H1 (cell line): ENCODE measurements at regions not wholly inside any gene's neighbourhood (a gene's known extent, or its start where the extent isn't known, plus 50 kb on each side); places are given as distances from the start of the nearest gene placed in this dataset.

Source experiments
- CTCF ChIA-PET: fragments of 300-600 bp; sonication (Branson Sonifier 250); formaldehyde crosslinking; loops from one replicate; lab custom pipeline; 2021; ENCODE audit not compliant: partially characterized antibody; lab: Charles Lee
- POLR2A ChIA-PET: fragments of 300-600 bp; sonication (Branson Sonifier 250); formaldehyde crosslinking; loops from one replicate; lab custom pipeline; 2021; ENCODE audit warnings: inconsistent platforms; ENCODE audit not compliant: partially characterized antibody; lab: Charles Lee
- DNase-seq, 2 experiments: peaks; one replicate each; pipeline versions ENCODE4 v3.0.0 to v3.0.0-alpha.2; 2010 to 2022; ENCODE audit warnings: low spot score in 2 of 2, low read depth in 1 of 2, mixed read lengths in 1 of 2
- FAIRE-seq: peaks from 2 replicates; lab custom pipeline; 2011; peaks lifted over from hg19 to GRCh38; lab: Jason Lieb, UNC
- H2AFZ ChIP-seq: 2 replicates; pipeline ENCODE4 v1.8.1; 2012; ENCODE audit warnings: low read length, inconsistent platforms
- H2AK5ac ChIP-seq: 2 replicates; pipeline ENCODE4 v1.6.1; 2013; ENCODE audit warnings: low read depth, low read length
- H2BK120ac ChIP-seq: replicated peaks from 2 replicates; pipeline ENCODE3; 2013; ENCODE audit warnings: low read depth, low read length, inconsistent platforms
- H2BK12ac ChIP-seq: 2 replicates; pipeline ENCODE4 v1.6.1; 2013; ENCODE audit warnings: low read depth, low read length
- H2BK15ac ChIP-seq: 2 replicates; pipeline ENCODE4 v1.6.1; 2013; ENCODE audit warnings: low read length
- H2BK20ac ChIP-seq: 2 replicates; pipeline ENCODE4 v1.6.1; 2013; ENCODE audit warnings: low read length
- H2BK5ac ChIP-seq: 2 replicates; pipeline ENCODE4 v1.6.1; 2013; ENCODE audit warnings: low read depth, low read length
- H3K14ac ChIP-seq: 2 replicates; pipeline ENCODE4 v1.6.1; 2013; ENCODE audit warnings: inconsistent platforms; ENCODE audit not compliant: insufficient read length
- H3K18ac ChIP-seq: 2 replicates; pipeline ENCODE4 v1.6.1; 2013; ENCODE audit warnings: low read length; ENCODE audit errors: extremely low read depth
- H3K23ac ChIP-seq: 2 replicates; pipeline ENCODE4 v1.6.1; 2013; ENCODE audit warnings: inconsistent platforms; ENCODE audit not compliant: insufficient read length
- H3K23me2 ChIP-seq: 2 replicates; pipeline ENCODE4 v1.6.1; 2013; ENCODE audit warnings: low read depth, low read length
- H3K27ac ChIP-seq: 2 replicates; pipeline ENCODE4 v1.6.1; 2011; ENCODE audit warnings: low read depth, low read length, inconsistent platforms
- H3K27me3 ChIP-seq, 4 experiments: replicated peaks in 1 of 4; 1 replicate in 1 of 4; 2 replicates in 3 of 4; pipeline versions ENCODE4 v1.6.1 to v1.8.1; 2011 to 2013; ENCODE audit warnings: low read length in 3 of 4, mild to moderate bottlenecking in 3 of 4, inconsistent platforms in 2 of 4, mixed read lengths in 2 of 4, moderate library complexity in 1 of 4; ENCODE audit not compliant: control insufficient read depth in 3 of 4, insufficient read depth in 3 of 4; ENCODE audit errors: extremely low read depth in 1 of 4
- H3K36me3 ChIP-seq, 4 experiments: 2 replicates each; pipeline versions ENCODE4 v1.6.1 to v1.8.1; 2011 to 2013; ENCODE audit warnings: mild to moderate bottlenecking in 4 of 4, low read length in 3 of 4, moderate library complexity in 2 of 4, control low read depth in 1 of 4, inconsistent platforms in 1 of 4; ENCODE audit not compliant: insufficient read depth in 4 of 4, control insufficient read depth in 2 of 4
- H3K4ac ChIP-seq: replicated peaks from 2 replicates; pipeline ENCODE3; 2013; ENCODE audit warnings: low read length, low read depth, mixed read lengths, inconsistent platforms; ENCODE audit not compliant: insufficient read length
- H3K4me1 ChIP-seq, 4 experiments: replicated peaks in 1 of 4; 1 replicate in 1 of 4; 2 replicates in 3 of 4; pipeline versions ENCODE4 v1.6.1 to v1.8.1; 2011 to 2013; ENCODE audit warnings: low read length in 3 of 4, inconsistent platforms in 2 of 4, mixed read lengths in 1 of 4; ENCODE audit not compliant: insufficient read depth in 4 of 4, control insufficient read depth in 3 of 4
- H3K4me2 ChIP-seq, 2 experiments: 2 replicates each; pipeline versions ENCODE4 v1.6.1 to v1.8.1; 2011 to 2013; ENCODE audit warnings: low read depth in 2 of 2, low read length in 2 of 2, control low read depth in 1 of 2, inconsistent platforms in 1 of 2, mild to moderate bottlenecking in 1 of 2; ENCODE audit not compliant: insufficient read depth in 1 of 2
- H3K4me3 ChIP-seq, 4 experiments: fragments of 200-600, 300-600 bp in 1 of 4; sonication (generic), shearing (Covaris generic), sonication (Bioruptor Twin) in 1 of 4; 2 replicates each; pipeline versions ENCODE4 v1.5.1 to v1.8.1; 2011 to 2016; ENCODE audit warnings: low read length in 4 of 4, low read depth in 3 of 4, control low read depth in 2 of 4, inconsistent platforms in 2 of 4, mild to moderate bottlenecking in 2 of 4, mixed read lengths in 1 of 4, moderate library complexity in 1 of 4; ENCODE audit not compliant: insufficient read depth in 2 of 4; ENCODE audit errors: extremely low read depth in 1 of 4
- H3K56ac ChIP-seq: replicated peaks from 2 replicates; pipeline ENCODE3; 2013; ENCODE audit warnings: low read depth, mild to moderate bottlenecking, mixed read lengths, low read length, inconsistent platforms; ENCODE audit not compliant: insufficient read length
- H3K79me1 ChIP-seq: 2 replicates; pipeline ENCODE4 v1.6.1; 2013; ENCODE audit warnings: low read depth, low read length, control low read depth
- H3K79me2 ChIP-seq, 2 experiments: 2 replicates each; pipeline versions ENCODE4 v1.6.1 to v1.8.1; 2012 to 2013; ENCODE audit warnings: low read length in 2 of 2, mild to moderate bottlenecking in 2 of 2, inconsistent platforms in 1 of 2; ENCODE audit not compliant: insufficient read depth in 2 of 2, control insufficient read depth in 1 of 2
- H3K9ac ChIP-seq, 4 experiments: replicated peaks in 1 of 4; 1 replicate in 1 of 4; 2 replicates in 3 of 4; pipeline versions ENCODE4 v1.6.1 to v1.8.1; 2011 to 2013; ENCODE audit warnings: low read depth in 3 of 4, low read length in 3 of 4, control low read depth in 2 of 4, mild to moderate bottlenecking in 2 of 4, moderate library complexity in 2 of 4, inconsistent platforms in 1 of 4; ENCODE audit errors: extremely low read depth in 1 of 4
- H3K9me3 ChIP-seq, 2 experiments: 2 replicates each; pipeline versions ENCODE4 v1.6.1 to v1.8.1; 2012 to 2013; ENCODE audit warnings: mild to moderate bottlenecking in 2 of 2, moderate library complexity in 2 of 2, control low read depth in 1 of 2, inconsistent platforms in 1 of 2, low read depth in 1 of 2, low read length in 1 of 2, mixed read lengths in 1 of 2; ENCODE audit not compliant: insufficient read depth in 2 of 2
- H4K20me1 ChIP-seq, 2 experiments: replicated peaks in 1 of 2; 2 replicates each; pipeline versions ENCODE3 to v1.8.1; 2011 to 2013; ENCODE audit warnings: inconsistent platforms in 2 of 2, low read length in 2 of 2, mild to moderate bottlenecking in 1 of 2; ENCODE audit not compliant: insufficient read depth in 2 of 2, control insufficient read depth in 1 of 2
- H4K5ac ChIP-seq: 2 replicates; pipeline ENCODE4 v1.6.1; 2013; ENCODE audit warnings: low read length, low read depth, mixed read lengths, inconsistent platforms; ENCODE audit not compliant: insufficient read length
- H4K8ac ChIP-seq: 2 replicates; pipeline ENCODE4 v1.8.0; 2013; ENCODE audit warnings: mild to moderate bottlenecking, moderate library complexity, low read length, inconsistent platforms; ENCODE audit not compliant: insufficient read depth; ENCODE audit errors: extremely low read depth
- H4K91ac ChIP-seq: replicated peaks from 2 replicates; pipeline ENCODE3; 2013; ENCODE audit warnings: low read length, mixed read lengths, inconsistent platforms; ENCODE audit not compliant: insufficient read length
- CEBPB ChIP-seq: IDR thresholded peaks from 2 replicates; pipeline ENCODE4 v1.6.1; 2012; ENCODE audit warnings: low read depth, low read length
- HDAC6 ChIP-seq: IDR thresholded peaks from one replicate; pipeline ENCODE4 v1.7.1; 2012; ENCODE audit warnings: low read depth, mild to moderate bottlenecking, inconsistent platforms, low read length, moderate library complexity
- KDM4A ChIP-seq: IDR thresholded peaks from one replicate; pipeline ENCODE4 v1.7.1; 2012; ENCODE audit warnings: low read depth, mild to moderate bottlenecking, moderate library complexity, low read length, inconsistent platforms; ENCODE audit not compliant: severe bottlenecking
- NRF1 ChIP-seq: IDR thresholded peaks from 2 replicates; pipeline ENCODE4 v1.6.1; 2011; ENCODE audit warnings: mild to moderate bottlenecking, low read depth, low read length, improper control_type of control experiment
- POLR2A ChIP-seq, 2 experiments: IDR thresholded peaks; 1 replicate in 1 of 2; 2 replicates in 1 of 2; pipeline ENCODE4 v1.6.1; 2011; ENCODE audit warnings: low read depth in 2 of 2, low read length in 2 of 2, mild to moderate bottlenecking in 2 of 2; ENCODE audit errors: control extremely low read depth in 1 of 2
- RBBP5 ChIP-seq: IDR thresholded peaks from 2 replicates; pipeline ENCODE4 v1.7.1; 2012; ENCODE audit warnings: low read depth, mild to moderate bottlenecking, inconsistent platforms, low read length, moderate library complexity, borderline replicate concordance
- RXRA ChIP-seq: IDR thresholded peaks from 2 replicates; pipeline ENCODE4 v1.6.1; 2011; ENCODE audit warnings: low read depth, mild to moderate bottlenecking, low read length, moderate library complexity; ENCODE audit not compliant: insufficient read depth
- TAF1 ChIP-seq: IDR thresholded peaks from 2 replicates; pipeline ENCODE4 v1.6.1; 2011; ENCODE audit warnings: mild to moderate bottlenecking, low read depth, low read length
- TAF7 ChIP-seq: optimal IDR thresholded peaks from 2 replicates; pipeline ENCODE3; 2011; ENCODE audit warnings: low read depth, mild to moderate bottlenecking, inconsistent platforms, low read length, moderate library complexity, borderline replicate concordance
- WGBS, 2 experiments: shearing (Covaris generic) in 1 of 2; methylation state at CpG; one replicate each; pipeline versions ENCODE4 v1.1.6 to v1.1.7; 2013 to 2015; ENCODE audit warnings: low lambda C conversion rate in 2 of 2, mixed read lengths in 2 of 2, inconsistent platforms in 1 of 2, low coverage in 1 of 2, missing lambda C conversion rate in 1 of 2; ENCODE audit not compliant: insufficient replicate concordance in 2 of 2, insufficient coverage in 1 of 2, insufficient read length in 1 of 2; ENCODE audit errors: extremely low coverage in 1 of 2, missing lambda C conversion rate in 1 of 2; 5-methylcytosine and 5-hydroxymethylcytosine counted together
- TF ChIP-seq, protein P1 (sequence below), 3 experiments: IDR thresholded peaks; 1 replicate in 2 of 3; 2 replicates in 1 of 3; pipeline versions ENCODE4 v1.5.1 to v1.6.1; 2011; ENCODE audit warnings: low read length in 3 of 3, mild to moderate bottlenecking in 3 of 3, inconsistent platforms in 2 of 3, low read depth in 1 of 3, moderate library complexity in 1 of 3; ENCODE audit not compliant: insufficient read depth in 1 of 3; ENCODE audit errors: control extremely low read depth in 1 of 3
- TF ChIP-seq, protein P2 (sequence below): IDR thresholded peaks from 2 replicates; pipeline ENCODE4 v1.6.1; 2011; ENCODE audit warnings: low read length, improper control_type of control experiment

- WGBS, 2 experiments = 75% methylated on average over 3 of the region's 3 CpGs; no CpG with 5 or more reads in 1 of the 2 experiments
- H3K4me2 ChIP-seq = no peak overlapping the region
Observed at GRCh38 chr1:100793659-100794058, 74.1 kb downstream of the VCAM1 start.

More at GRCh38 chr1:100793659-100794058, 74.1 kb downstream of the VCAM1 start:
- Histone ChIP-seq H3K18ac (no peak overlapping the region), H3K4me3 (no peak overlapping the region), H3K79me2 (no peaks in the 10 kb centered on the region), H2BK5ac (no peak overlapping the region), H2AK5ac (no peak overlapping the region), H4K20me1 (no peaks in the 10 kb centered on the region), H3K4ac (no peak overlapping the region), H3K79me1 (no peaks in the 10 kb centered on the region), H3K4me1 (peaks cover 0 to 4% (median 0%) of the 10 kb centered on the region in 4 experiments; a peak in 1 of 7 replicates), H4K8ac (no peak overlapping the region), H3K27me3 (no peaks in the 10 kb centered on the region), H3K23me2 (no peaks in the 10 kb centered on the region), H3K23ac (no peak overlapping the region), H2AFZ (no peak overlapping the region), H4K5ac (no peak overlapping the region), H2BK15ac (no peak overlapping the region), H4K91ac (no peak overlapping the region), H3K9ac (no peak overlapping the region), H2BK20ac (no peak overlapping the region), H3K27ac (no peak overlapping the region), H2BK12ac (no peak overlapping the region), H3K56ac (no peak overlapping the region), H2BK120ac (no peak overlapping the region), H3K14ac (no peak overlapping the region), H3K36me3 (no peaks in the 10 kb centered on the region), H3K9me3 (no peaks in the 10 kb centered on the region)
- DNase-seq = no peak
- no peak for FAIRE-seq
- TF ChIP-seq TAF7 = no peak
- TF ChIP-seq POLR2A (IDR thresholded peaks at IDR 0.05; ENCODE audit: control extremely low read depth in 1 of 2, low read depth in 2 of 2, low read length in 2 of 2) = no peak
- no peak for TF ChIP-seq RBBP5
- no peak for TF ChIP-seq CEBPB
- TF ChIP-seq HDAC6 = no peak
- no peak for TF ChIP-seq TAF1
- TF ChIP-seq RXRA = no peak
- TF ChIP-seq NRF1 = no peak
- TF ChIP-seq, protein P1, sequence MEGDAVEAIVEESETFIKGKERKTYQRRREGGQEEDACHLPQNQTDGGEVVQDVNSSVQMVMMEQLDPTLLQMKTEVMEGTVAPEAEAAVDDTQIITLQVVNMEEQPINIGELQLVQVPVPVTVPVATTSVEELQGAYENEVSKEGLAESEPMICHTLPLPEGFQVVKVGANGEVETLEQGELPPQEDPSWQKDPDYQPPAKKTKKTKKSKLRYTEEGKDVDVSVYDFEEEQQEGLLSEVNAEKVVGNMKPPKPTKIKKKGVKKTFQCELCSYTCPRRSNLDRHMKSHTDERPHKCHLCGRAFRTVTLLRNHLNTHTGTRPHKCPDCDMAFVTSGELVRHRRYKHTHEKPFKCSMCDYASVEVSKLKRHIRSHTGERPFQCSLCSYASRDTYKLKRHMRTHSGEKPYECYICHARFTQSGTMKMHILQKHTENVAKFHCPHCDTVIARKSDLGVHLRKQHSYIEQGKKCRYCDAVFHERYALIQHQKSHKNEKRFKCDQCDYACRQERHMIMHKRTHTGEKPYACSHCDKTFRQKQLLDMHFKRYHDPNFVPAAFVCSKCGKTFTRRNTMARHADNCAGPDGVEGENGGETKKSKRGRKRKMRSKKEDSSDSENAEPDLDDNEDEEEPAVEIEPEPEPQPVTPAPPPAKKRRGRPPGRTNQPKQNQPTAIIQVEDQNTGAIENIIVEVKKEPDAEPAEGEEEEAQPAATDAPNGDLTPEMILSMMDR (IDR thresholded peaks at IDR 0.05; ENCODE audit: control extremely low read depth in 1 of 3, insufficient read depth in 1 of 3, low read depth in 1 of 3, low read length in 3 of 3) = no peak
- no peak for TF ChIP-seq KDM4A
- TF ChIP-seq, protein P2, sequence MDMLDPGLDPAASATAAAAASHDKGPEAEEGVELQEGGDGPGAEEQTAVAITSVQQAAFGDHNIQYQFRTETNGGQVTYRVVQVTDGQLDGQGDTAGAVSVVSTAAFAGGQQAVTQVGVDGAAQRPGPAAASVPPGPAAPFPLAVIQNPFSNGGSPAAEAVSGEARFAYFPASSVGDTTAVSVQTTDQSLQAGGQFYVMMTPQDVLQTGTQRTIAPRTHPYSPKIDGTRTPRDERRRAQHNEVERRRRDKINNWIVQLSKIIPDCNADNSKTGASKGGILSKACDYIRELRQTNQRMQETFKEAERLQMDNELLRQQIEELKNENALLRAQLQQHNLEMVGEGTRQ = no peak
- ChIA-PET CTCF (interaction anchor here (1.7 kb wide), 1 partner anchor 75 kb away, joined by 4 read pairs; no protein-coding TSS in a partner anchor), POLR2A (interaction anchor here (0.6 kb wide), 1 partner anchor 950 kb away, joined by 3 read pairs; no protein-coding TSS in a partner anchor)
